DOHH2 (cell line): ENCODE measurements at regions not wholly inside any gene's neighbourhood (a gene's known extent, or its start where the extent isn't known, plus 50 kb on each side); places are given as distances from the start of the nearest gene placed in this dataset.

ENCODE experiments used
- CTCF ChIP-seq: fragments of 200-600 bp; sonication (generic); IDR thresholded peaks from one replicate; pipeline ENCODE4 v1.5.1; 2014; ENCODE audit warnings: antibody characterized with exemption, mild to moderate bottlenecking, low read depth, low read length; ENCODE audit not compliant: poor library complexity, severe bottlenecking
- EZH2phosphoT487 ChIP-seq: fragments of 200-600 bp; sonication (generic); IDR thresholded peaks from 2 replicates; pipeline ENCODE4 v1.6.1; 2017; ENCODE audit warnings: borderline replicate concordance, mild to moderate bottlenecking, antibody characterized with exemption, low read length, moderate library complexity, mixed read lengths

GRCh38 chr3:127450331-127450730 lies 140.2 kb downstream of the TPRA1 start:
- TF ChIP-seq CTCF (no peak), EZH2phosphoT487 (no peak)
